ENCODE measurements at regions not wholly inside any gene's neighbourhood (a gene's known extent, or its start where the extent isn't known, plus 50 kb on each side); places are given as distances from the start of the nearest gene placed in this dataset.

- DNase-seq: no peak
Observed at GRCh38 chr12:98446682-98447081, 68.7 kb upstream of the TMPO start.

GRCh38 chr12:98449584-98449983, 65.8 kb upstream of the TMPO start:
- DNase-seq: no peak

- peak; percentile 42 for DNase-seq
Observed at GRCh38 chr12:98453070-98453469, 62.3 kb upstream of the TMPO start.

GRCh38 chr12:98453492-98453891, 61.9 kb upstream of the TMPO start:
- no peak for DNase-seq

GRCh38 chr12:98456041-98456440, 59.3 kb upstream of the TMPO start:
- no peak for DNase-seq

GRCh38 chr12:98456576-98457573, 58.5 kb upstream of the TMPO start:
- peak; percentile 32 for DNase-seq

GRCh38 chr12:98464190-98464589, 51.2 kb upstream of the TMPO start:
- no peak for DNase-seq

GRCh38 chr12:98465505-98465904, 49.9 kb upstream of the TMPO start:
- no peak for DNase-seq
